ENCODE measurements at regions not wholly inside any gene's neighbourhood (a gene's known extent, or its start where the extent isn't known, plus 50 kb on each side); places are given as distances from the start of the nearest gene placed in this dataset.

DNA sequence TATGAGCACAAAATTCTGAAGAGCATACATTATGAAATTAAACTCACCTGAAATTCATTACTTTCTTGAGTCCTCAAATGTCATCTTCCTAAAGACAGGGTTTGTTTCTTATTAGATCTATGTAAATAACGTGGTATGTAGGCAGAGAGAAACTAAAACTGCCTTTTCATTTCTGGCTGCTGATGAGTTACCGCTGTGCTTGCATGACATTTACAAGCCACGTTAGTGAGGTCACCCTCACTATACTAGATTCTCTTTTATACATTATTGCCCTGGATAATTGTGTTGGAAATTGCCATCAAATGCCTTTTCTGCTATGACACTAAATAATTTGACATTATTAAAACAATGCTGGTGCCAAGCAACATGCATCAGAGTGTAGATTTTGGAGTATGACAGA, 748.3 kb upstream of the ANO3 start:
- DNase-seq (ENCODE audit: low read depth), result no peak

DNA sequence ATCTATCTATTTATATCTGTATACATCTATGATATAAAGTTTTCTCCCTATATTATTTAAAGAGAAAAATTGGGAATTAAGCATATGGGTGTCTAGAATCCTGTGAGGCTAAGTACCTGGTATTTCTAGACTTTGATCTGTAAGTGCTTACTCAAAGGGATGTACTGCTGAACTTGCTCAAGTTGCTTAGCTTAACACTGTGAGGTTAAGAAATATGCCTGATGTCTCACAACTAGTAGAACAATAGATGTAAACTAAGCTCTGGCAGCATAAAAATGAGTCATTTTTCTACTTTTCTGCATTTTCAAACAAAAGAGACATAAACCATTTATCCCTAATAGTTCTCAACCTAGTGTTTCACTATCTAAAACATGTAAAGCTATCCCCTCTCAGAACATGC, 744.4 kb upstream of the ANO3 start:
- TF ChIP-seq, protein P1, sequence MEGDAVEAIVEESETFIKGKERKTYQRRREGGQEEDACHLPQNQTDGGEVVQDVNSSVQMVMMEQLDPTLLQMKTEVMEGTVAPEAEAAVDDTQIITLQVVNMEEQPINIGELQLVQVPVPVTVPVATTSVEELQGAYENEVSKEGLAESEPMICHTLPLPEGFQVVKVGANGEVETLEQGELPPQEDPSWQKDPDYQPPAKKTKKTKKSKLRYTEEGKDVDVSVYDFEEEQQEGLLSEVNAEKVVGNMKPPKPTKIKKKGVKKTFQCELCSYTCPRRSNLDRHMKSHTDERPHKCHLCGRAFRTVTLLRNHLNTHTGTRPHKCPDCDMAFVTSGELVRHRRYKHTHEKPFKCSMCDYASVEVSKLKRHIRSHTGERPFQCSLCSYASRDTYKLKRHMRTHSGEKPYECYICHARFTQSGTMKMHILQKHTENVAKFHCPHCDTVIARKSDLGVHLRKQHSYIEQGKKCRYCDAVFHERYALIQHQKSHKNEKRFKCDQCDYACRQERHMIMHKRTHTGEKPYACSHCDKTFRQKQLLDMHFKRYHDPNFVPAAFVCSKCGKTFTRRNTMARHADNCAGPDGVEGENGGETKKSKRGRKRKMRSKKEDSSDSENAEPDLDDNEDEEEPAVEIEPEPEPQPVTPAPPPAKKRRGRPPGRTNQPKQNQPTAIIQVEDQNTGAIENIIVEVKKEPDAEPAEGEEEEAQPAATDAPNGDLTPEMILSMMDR (conservative IDR thresholded peaks at IDR 0.05; ENCODE audit: low read depth, low read length), result no peak
- DNase-seq (ENCODE audit: low read depth), result no peak
- H3K4me3 ChIP-seq (ENCODE audit: low read length), result no peak overlapping the region

More for the DNA sequence above, 748.3 kb upstream of the ANO3 start:
- no peak overlapping the region for H3K4me3 ChIP-seq (ENCODE audit: low read length)
- TF ChIP-seq, protein P1 (conservative IDR thresholded peaks at IDR 0.05; ENCODE audit: low read depth, low read length), result no peak

DNA sequence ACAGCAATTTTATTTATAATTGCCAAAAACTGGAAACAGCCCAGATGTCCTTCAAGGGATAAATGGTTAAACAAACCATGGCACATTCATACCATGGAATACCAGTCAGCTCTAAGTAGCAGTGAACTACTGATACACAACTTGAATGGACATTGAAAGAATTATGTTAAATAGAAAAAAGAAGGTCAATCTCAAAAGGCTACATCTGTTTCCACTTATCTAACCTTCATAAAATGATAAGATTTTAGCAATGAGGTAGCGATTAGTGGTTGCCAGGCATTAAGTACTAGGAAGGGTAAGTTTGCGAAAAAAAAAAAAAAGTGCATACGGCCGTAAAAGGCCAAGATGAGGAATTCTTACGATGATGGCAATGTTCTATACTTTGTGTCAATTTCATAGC, 738.7 kb upstream of the ANO3 start:
- DNase-seq (ENCODE audit: low read depth), result no peak
- TF ChIP-seq, protein P1 (conservative IDR thresholded peaks at IDR 0.05; ENCODE audit: low read depth, low read length), result no peak
- no peak overlapping the region for H3K4me3 ChIP-seq (ENCODE audit: low read length)

DNA sequence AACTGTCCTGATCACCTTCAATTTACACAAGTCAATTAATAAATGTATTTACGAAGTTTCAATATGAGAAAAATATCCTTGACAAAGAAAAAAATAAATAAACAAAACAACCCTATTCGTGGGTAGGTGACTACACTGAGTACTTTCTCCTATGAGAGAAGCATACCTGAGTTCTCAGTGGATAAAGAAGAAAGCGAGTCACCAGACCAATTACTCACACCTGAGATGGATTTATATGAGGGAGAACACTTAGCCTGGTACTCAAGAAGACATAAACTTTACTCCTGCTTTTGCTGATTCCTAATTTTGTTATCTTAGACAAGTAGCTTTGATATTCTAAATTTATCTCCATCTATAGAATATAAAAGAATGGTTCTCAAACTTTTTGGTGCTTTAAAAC, 735.2 kb upstream of the ANO3 start:
- no peak overlapping the region for H3K4me3 ChIP-seq (ENCODE audit: low read length)
- no peak for DNase-seq (ENCODE audit: low read depth)
- TF ChIP-seq, protein P1 (conservative IDR thresholded peaks at IDR 0.05; ENCODE audit: low read depth, low read length), result no peak

DNA sequence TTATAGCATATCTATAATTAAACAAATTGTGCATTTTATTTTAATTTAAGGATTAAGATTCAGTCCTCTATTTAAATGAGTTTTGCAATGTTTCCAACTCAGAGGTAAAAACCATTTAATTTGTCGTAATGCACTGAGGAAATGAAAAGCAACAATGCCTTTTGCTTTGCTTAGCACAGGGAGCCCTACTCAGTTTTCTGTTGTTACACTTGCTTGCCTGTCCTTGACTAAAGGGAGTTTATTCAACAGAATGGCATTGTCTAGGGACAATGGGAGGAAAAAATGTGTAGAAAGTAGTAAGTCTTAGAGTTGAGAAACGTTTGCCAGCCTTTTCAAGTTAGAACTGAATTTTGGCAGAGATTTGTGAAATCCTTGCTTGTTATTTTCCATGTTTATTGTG, 734.2 kb upstream of the ANO3 start:
- TF ChIP-seq, protein P1 (conservative IDR thresholded peaks at IDR 0.05; ENCODE audit: low read depth, low read length), result no peak
- H3K4me3 ChIP-seq (ENCODE audit: low read length), result no peak overlapping the region
- DNase-seq (ENCODE audit: low read depth), result no peak

DNA sequence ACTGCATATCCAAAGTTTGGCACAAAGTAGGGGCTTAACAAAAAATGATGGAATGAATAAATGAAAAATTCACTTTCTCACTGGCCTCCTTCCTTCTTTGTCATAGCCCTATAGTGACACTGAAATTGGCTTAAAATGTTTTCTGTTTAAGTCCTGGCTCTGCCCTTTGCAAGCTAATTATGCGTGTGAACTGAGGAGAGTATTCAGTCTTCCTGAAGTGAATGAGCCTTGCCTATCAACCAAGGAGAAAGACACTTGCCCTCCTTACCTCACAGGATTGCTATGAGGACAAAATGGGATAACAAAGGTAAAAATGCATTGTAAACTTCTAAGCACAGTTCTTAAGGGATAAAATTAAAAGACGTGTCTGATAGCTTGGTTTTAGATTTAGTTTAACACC, 729.8 kb upstream of the ANO3 start:
- no peak overlapping the region for H3K4me3 ChIP-seq (ENCODE audit: low read length)
- TF ChIP-seq, protein P1 (conservative IDR thresholded peaks at IDR 0.05; ENCODE audit: low read depth, low read length), result no peak
- DNase-seq (ENCODE audit: low read depth), result no peak

DNA sequence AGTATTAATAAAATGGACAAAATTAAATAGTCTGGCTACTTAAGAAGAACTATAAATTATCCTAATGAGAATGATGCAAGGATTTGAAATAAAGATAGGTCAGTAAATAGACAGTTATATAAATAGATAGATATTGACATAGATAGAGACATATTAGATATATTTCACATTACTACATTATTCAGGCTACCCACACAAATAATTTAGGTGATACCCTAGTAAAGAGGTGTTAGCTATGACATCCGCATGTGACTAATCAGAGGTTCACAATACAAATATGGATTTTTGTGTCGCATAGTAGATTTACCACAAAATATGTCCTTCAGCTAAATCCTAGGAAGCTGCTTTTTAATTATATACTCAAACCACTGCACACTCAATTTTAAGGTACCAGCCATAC, 729.0 kb upstream of the ANO3 start:
- DNase-seq (ENCODE audit: low read depth), result no peak
- H3K4me3 ChIP-seq (ENCODE audit: low read length), result no peak overlapping the region
- TF ChIP-seq, protein P1 (conservative IDR thresholded peaks at IDR 0.05; ENCODE audit: low read depth, low read length), result no peak

Data from retinal pigment epithelial cell (primary cell).